C4-2B (cell line): ENCODE measurements at regions not wholly inside any gene's neighbourhood (a gene's known extent, or its start where the extent isn't known, plus 50 kb on each side); places are given as distances from the start of the nearest gene placed in this dataset.
"Not testable (repeated sequence)": the region's sequence is repeated elsewhere in the genome, so short reads cannot be mapped to it uniquely, and the experiment has no call there.

ENCODE experiments used
- ZFX ChIP-seq: fragments of 450-650 bp; IDR thresholded peaks from 2 replicates; pipeline ENCODE4 v1.6.1; 2017
- TF ChIP-seq, protein P1 (sequence below): fragments of 450-650 bp; conservative IDR thresholded peaks from 2 replicates; pipeline ENCODE4 v1.5.1; 2017; ENCODE audit warnings: mild to moderate bottlenecking

DNA sequence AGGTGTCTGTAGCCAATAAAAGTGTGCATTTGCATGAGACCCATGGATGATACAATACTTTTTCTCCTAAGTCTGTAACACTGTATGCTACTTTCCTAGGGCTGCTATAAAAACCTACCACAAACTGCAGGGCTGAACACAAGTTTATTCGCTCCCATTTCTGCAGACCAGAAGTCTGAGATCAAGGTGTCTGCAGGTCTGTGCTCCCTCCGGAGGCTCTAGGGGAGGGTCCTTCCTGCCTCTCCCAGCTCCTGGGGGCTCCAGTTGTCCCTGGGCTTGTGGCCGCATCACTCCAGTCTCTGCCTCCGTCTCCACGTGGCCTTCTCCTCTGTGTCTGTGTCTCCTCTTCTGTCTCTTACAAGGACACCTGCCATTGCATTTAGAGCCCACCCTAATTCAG, 244.4 kb downstream of the ASMT start:
- TF ChIP-seq, protein P1, sequence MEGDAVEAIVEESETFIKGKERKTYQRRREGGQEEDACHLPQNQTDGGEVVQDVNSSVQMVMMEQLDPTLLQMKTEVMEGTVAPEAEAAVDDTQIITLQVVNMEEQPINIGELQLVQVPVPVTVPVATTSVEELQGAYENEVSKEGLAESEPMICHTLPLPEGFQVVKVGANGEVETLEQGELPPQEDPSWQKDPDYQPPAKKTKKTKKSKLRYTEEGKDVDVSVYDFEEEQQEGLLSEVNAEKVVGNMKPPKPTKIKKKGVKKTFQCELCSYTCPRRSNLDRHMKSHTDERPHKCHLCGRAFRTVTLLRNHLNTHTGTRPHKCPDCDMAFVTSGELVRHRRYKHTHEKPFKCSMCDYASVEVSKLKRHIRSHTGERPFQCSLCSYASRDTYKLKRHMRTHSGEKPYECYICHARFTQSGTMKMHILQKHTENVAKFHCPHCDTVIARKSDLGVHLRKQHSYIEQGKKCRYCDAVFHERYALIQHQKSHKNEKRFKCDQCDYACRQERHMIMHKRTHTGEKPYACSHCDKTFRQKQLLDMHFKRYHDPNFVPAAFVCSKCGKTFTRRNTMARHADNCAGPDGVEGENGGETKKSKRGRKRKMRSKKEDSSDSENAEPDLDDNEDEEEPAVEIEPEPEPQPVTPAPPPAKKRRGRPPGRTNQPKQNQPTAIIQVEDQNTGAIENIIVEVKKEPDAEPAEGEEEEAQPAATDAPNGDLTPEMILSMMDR: not testable (repeated sequence)
- TF ChIP-seq ZFX: not testable (repeated sequence)
